Astrocyte of the cerebellum (primary cell): ENCODE measurements at regions not wholly inside any gene's neighbourhood (a gene's known extent, or its start where the extent isn't known, plus 50 kb on each side); places are given as distances from the start of the nearest gene placed in this dataset.
"Not testable (repeated sequence)": the region's sequence is repeated elsewhere in the genome, so short reads cannot be mapped to it uniquely, and the experiment has no call there.

ENCODE experiments used
- DNase-seq: peaks from one replicate; pipeline ENCODE4 v3.0.0-alpha.2; 2011; ENCODE audit warnings: low read depth
- H3K4me3 ChIP-seq: 2 replicates; pipeline ENCODE4 v1.5.1; 2011; ENCODE audit warnings: mild to moderate bottlenecking, low read depth, low read length, moderate library complexity
- CTCF ChIP-seq: IDR thresholded peaks from 2 replicates; pipeline ENCODE4 v1.5.1; 2012; ENCODE audit warnings: low read length, low read depth, moderate library complexity, mild to moderate bottlenecking; ENCODE audit errors: missing control alignments
- in situ Hi-C: cut with HindIII; loops from 2 replicates; pipeline ENCODE4 v1.10.0; 2017; ENCODE audit warnings: low sequenced_read_pairs

DNA sequence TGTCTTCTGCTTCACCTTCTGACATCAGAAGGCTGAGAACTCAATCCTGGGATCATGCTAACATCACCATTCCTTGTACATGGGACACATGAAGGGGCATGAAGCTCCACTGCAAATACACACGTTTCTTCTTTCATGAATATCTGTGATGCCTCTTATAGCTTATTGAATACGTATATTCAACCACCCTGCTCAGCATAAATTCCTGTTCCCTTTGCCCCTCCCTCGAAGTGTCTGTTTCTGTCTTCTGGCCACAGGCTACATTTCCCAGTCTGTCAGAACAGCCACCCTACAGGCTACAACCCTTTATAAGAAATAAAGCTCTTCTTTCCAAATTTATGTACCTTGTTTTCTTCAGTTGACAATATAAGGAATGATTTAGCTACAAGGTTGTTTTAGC is 201.3 kb upstream of the STS start:
- DNase-seq, result no peak
- no peak for TF ChIP-seq CTCF
- in situ Hi-C loops, result no loop called here

DNA sequence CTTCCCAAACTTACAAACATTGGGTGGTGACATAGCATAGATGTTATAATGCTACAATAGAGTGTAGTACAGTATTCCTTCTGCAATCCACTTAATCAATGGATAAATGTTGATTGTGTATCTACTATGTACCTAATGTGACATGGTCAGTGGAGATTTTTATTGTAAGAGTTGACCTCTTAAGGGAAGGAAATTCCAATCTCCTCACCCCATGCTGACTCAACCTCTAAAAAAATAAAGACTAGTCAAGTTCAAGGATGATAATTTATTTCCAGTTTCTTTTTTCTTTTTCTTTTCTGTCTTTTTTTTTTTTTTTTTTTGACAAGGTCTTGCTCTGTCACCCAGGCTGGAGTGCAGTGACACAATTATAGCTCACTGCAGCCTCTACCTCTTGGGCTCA is 206.5 kb upstream of the STS start:
- in situ Hi-C loops, result no loop called here
- no peak for DNase-seq
- H3K4me3 ChIP-seq, result no peak overlapping the region
- TF ChIP-seq CTCF, result no peak

More for the DNA sequence above, 201.3 kb upstream of the STS start:
- H3K4me3 ChIP-seq, result no peak overlapping the region

DNA sequence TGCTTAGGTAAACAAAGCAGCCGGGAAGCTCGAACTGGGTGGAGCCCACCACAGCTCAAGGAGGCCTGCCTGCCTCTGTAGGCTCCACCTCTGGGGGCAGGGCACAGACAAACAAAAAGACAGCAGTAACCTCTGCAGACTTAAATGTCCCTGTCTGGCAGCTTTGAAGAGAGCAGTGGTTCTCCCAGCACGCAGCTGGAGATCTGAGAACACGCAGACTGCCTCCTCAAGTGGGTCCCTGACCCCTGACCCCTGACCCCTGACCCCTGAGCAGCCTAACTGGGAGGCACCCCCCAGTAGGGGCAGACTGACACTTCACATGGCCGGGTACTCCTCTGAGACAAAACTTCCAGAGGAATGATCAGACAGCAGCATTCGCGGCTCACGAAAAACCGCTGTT is 214.6 kb upstream of the STS start:
- in situ Hi-C loops, H3K4me3 ChIP-seq, DNase-seq: not testable (repeated sequence)

DNA sequence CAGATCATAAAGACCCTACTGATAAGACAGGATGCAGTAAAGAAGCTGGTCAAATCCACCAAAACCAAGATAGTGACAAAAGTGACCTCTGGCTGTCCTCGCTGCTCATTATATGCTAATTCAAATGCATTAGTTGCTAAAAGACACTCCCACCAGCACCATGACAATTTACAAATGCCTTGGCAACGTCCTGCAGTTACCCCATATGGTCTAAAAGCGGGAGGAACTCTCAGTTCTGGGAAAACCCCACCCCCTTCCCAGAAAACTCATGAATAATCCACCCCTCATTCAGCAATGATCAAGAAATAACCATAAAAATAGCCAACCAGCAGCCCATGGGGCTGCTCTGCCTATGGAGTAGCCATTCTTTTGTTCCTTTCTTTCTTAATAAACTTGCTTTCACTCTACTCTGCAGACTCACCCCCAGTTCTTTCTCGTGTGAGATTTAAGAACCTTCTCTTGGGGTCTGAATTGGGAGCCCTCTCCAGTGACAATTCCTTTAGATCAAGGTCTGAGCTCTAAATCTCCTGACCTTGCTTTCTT is 217.1 kb upstream of the STS start:
- H3K4me3 ChIP-seq, result no peak overlapping the region
- in situ Hi-C loops, result no loop called here
- no peak for TF ChIP-seq CTCF
- DNase-seq, result no peak

DNA sequence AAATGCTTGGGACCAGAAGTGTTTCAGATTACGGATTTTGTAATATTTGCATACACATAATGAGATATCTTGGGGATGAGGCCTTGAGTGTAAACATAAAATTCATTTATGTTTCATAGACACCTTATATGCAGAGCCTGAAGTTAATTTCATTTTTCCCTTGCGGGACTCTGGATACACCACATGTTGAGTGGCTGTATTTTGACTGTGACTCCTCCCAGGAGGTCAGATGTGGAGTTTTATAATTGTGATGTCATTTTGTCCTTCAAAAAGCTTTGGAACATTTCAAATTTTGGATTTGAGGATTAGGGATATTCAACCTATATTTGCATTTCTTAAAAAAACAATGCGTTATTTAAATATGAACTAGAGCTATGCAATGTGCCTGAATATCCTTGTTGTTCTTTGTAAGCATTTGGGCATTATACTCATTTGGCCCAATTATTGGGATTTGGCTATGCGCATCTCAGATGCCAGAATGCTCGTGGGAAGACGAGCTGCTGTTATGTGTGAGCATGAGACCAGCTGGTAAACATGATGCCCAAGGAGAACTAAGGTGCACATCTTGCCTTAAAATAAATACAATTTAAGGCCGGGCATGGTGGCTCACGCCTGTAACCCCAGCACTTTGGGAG is 223.0 kb upstream of the STS start:
- no peak for DNase-seq
- in situ Hi-C loops, result no loop called here
- TF ChIP-seq CTCF, result no peak
- no peak overlapping the region for H3K4me3 ChIP-seq

- in situ Hi-C loops, result no loop called here
- no peak for DNase-seq
- no peak for TF ChIP-seq CTCF
- no peak overlapping the region for H3K4me3 ChIP-seq
Observed at GRCh38 chrX:6917666-6918065, 229.8 kb upstream of the STS start.

DNA sequence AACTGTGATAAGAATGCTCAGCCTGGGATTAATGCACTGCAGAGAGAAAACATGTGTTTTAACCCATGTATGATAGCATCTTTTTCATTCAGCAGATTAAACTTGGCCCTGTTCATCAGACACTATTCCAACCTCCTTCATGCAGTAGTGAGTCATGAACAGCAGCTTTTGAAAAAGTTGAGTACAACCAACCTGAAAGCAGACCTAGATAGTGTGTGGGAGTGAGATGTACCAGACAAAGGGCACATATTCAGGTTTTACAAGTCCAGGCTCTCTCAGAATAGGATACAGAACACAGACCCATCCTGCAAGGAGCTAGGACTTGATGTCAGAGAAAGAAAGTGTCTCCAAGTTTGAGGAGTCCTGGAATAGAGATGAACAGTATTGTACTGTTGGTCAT is 237.3 kb upstream of the STS start:
- H3K4me3 ChIP-seq, result no peak overlapping the region
- in situ Hi-C loops, result no loop called here
- no peak for DNase-seq
- TF ChIP-seq CTCF, result no peak
